ENCODE measurements at regions not wholly inside any gene's neighbourhood (a gene's known extent, or its start where the extent isn't known, plus 50 kb on each side); places are given as distances from the start of the nearest gene placed in this dataset.
"Not testable (repeated sequence)": the region's sequence is repeated elsewhere in the genome, so short reads cannot be mapped to it uniquely, and the experiment has no call there.

GRCh38 chr17:53475002-53475401 is 347.7 kb upstream of the KIF2B start:
- no peak for DNase-seq

- no peak for DNase-seq
These were observed 350.1 kb upstream of the KIF2B start for GRCh38 chr17:53472586-53472985.

GRCh38 chr17:53471514-53471913 is 351.2 kb upstream of the KIF2B start:
- DNase-seq: no peak

- no peak for DNase-seq
These were observed 352.1 kb upstream of the KIF2B start for GRCh38 chr17:53470626-53471025.

- DNase-seq: no peak
These were observed 356.0 kb upstream of the KIF2B start for GRCh38 chr17:53466733-53467132.

GRCh38 chr17:53464396-53464795 is 358.3 kb upstream of the KIF2B start:
- not testable (repeated sequence) for DNase-seq

- DNase-seq: no peak
These were observed 359.4 kb upstream of the KIF2B start for GRCh38 chr17:53463363-53463762.

GRCh38 chr17:53462393-53462811 is 360.3 kb upstream of the KIF2B start:
- DNase-seq: no peak

GRCh38 chr17:53455943-53456342 is 366.8 kb upstream of the KIF2B start:
- not testable (repeated sequence) for DNase-seq

- DNase-seq: no peak
These were observed 368.4 kb upstream of the KIF2B start for GRCh38 chr17:53454337-53454736.

- no peak for DNase-seq
These were observed 373.4 kb upstream of the KIF2B start for GRCh38 chr17:53449324-53449723.

GRCh38 chr17:53428913-53429312 is 393.8 kb upstream of the KIF2B start:
- no peak for DNase-seq

- no peak for DNase-seq
These were observed 396.2 kb upstream of the KIF2B start for GRCh38 chr17:53426505-53426904.

GRCh38 chr17:53420035-53420641 is 402.6 kb upstream of the KIF2B start:
- no peak for DNase-seq

- DNase-seq: no peak
These were observed 413.1 kb upstream of the KIF2B start for GRCh38 chr17:53409588-53409987.

- DNase-seq: no peak
These were observed 415.8 kb upstream of the KIF2B start for GRCh38 chr17:53406907-53407306.

- no peak for DNase-seq
These were observed 431.5 kb upstream of the KIF2B start for GRCh38 chr17:53391197-53391596.

- DNase-seq: no peak
These were observed 432.2 kb upstream of the KIF2B start for GRCh38 chr17:53390575-53390974.

GRCh38 chr17:53387745-53388144 is 435.0 kb upstream of the KIF2B start:
- DNase-seq: no peak

- DNase-seq: no peak
These were observed 468.8 kb upstream of the KIF2B start for GRCh38 chr17:53353919-53354351.

- DNase-seq: no peak
These were observed 477.9 kb upstream of the KIF2B start for GRCh38 chr17:53344778-53345177.

- no peak for DNase-seq
These were observed 486.4 kb upstream of the KIF2B start for GRCh38 chr17:53336281-53336680.

GRCh38 chr17:53335443-53335842 is 487.3 kb upstream of the KIF2B start:
- DNase-seq: no peak

- no peak for DNase-seq
These were observed 492.0 kb upstream of the KIF2B start for GRCh38 chr17:53330756-53331155.

- no peak for DNase-seq
These were observed 501.1 kb upstream of the KIF2B start for GRCh38 chr17:53321651-53322050.

- DNase-seq: no peak
These were observed 502.8 kb upstream of the KIF2B start for GRCh38 chr17:53319947-53320346.

All from hematopoietic multipotent progenitor cell treated with erythropoietin and hydrocortisone succinate and interleukin-3 and kit ligand, for 4 days (in vitro differentiated cells).